ENCODE measurements at regions not wholly inside any gene's neighbourhood (a gene's known extent, or its start where the extent isn't known, plus 50 kb on each side); places are given as distances from the start of the nearest gene placed in this dataset.

GRCh38 chr6:86822747-86823146 is 114.6 kb upstream of the HTR1E start:
- TF ChIP-seq CTCF (IDR thresholded peaks at IDR 0.05; ENCODE audit: insufficient read depth, low read length): no peak
- TF ChIP-seq POLR2AphosphoS5 (IDR thresholded peaks at IDR 0.05; ENCODE audit: low read depth): no peak
